Dermis blood vessel endothelial cell (primary cell): ENCODE measurements at regions not wholly inside any gene's neighbourhood (a gene's known extent, or its start where the extent isn't known, plus 50 kb on each side); places are given as distances from the start of the nearest gene placed in this dataset.
"Not testable (repeated sequence)": the region's sequence is repeated elsewhere in the genome, so short reads cannot be mapped to it uniquely, and the experiment has no call there.

ENCODE experiments used
- DNase-seq: peaks from one replicate; pipeline ENCODE4 v3.0.0; 2010

DNA sequence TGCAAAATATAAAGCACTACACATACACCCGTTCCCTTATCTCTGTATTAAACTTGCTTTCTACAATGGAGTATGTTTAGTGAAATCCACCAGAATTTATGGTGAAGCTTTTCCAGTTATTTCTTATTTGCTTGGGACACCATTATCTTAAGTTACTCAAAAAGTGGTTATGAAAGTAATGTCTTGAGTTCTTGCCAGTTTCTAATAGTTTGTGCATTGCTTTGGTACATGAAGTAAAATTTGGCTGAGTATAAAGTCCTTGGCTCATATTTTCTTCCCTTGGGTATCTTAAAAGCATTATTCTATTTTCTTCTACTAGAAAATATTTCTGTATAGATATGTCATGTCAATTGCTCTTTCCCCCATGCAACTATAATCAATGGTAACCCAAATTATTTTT is 85.2 kb downstream of the POLR1F start:
- DNase-seq, result no peak

DNA sequence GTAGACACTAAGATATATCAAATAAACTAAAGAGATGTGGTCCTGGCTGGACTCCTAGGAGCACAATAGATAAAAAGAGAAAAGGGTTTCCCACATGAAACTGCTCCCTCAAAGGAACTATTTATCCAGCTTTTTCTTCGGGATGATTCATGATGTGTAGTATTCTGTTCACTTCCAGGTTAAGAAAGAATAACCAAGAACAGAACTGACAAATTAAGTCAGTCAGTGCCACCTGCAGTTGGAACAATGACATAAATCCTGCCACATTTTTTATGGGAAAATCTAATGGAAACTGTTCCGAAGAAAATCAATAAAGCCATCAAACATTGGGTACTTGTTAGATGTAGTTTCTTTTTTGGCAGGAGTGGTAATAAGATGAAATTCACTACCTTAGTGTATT is 87.1 kb downstream of the POLR1F start:
- DNase-seq, result no peak

DNA sequence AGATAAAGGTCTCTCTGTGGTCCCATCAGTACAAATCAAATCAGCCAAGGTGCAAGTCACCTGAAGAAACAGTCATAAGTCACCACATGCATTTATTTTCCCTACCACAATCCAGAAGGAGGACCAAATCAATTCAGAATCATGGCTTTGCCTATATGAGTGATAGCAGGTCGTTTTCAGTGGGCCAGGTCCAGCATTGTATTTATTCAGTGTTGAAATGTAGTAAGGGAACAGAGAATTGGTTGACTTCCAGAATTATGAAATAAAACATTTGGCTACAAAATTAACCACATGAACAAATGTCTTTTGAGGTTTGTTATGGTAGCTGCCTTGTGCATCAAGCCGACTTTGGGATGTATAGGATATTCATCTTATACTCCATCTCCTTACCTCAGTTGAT is 88.4 kb downstream of the POLR1F start:
- no peak for DNase-seq

GRCh38 chr7:19619122-19619521 is 89.7 kb downstream of the POLR1F start:
- DNase-seq, result no peak

GRCh38 chr7:19617901-19618300 is 90.9 kb downstream of the POLR1F start:
- no peak for DNase-seq

- DNase-seq, result no peak
Measured at GRCh38 chr7:19610194-19610943, 98.5 kb downstream of the POLR1F start.

GRCh38 chr7:19589446-19589845 is 119.4 kb downstream of the POLR1F start:
- no peak for DNase-seq

DNA sequence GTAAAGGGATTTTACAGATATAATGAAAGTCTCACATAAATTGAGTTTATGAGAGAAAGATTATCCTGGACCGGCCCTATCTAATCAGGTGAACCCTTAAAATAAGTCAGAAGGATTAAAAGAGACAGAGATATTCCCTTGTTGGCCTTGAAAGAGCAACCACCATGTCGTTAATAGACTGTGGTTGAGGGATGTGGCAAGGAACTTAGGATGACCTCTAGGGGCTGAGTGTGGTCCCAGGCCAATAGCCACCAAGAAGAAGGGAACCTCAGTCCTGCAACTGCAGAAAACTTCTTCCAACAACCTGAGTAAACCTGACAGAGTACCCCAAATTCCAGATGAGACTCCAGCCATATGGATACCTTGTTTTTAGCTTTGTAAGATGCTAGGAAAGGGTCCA is 121.5 kb downstream of the POLR1F start:
- DNase-seq, result no peak

DNA sequence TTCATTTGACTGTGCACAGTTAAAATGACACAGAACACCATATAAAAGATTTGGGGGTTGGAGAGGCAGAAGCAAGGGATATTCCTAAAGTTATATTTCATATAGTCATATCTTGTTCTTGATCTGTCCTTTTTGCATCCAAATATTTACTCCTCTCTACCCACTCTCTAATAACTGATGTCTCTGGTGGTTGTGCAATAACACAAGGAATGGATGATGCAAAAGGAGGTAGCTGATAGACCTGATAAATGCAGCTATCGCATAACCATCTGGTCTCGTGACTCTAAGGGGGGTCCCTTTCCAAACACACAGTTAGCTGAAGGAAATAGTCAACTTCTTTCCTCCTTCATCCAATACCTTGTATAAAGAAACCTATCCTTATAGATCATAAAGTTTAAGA is 123.1 kb downstream of the POLR1F start:
- no peak for DNase-seq

DNA sequence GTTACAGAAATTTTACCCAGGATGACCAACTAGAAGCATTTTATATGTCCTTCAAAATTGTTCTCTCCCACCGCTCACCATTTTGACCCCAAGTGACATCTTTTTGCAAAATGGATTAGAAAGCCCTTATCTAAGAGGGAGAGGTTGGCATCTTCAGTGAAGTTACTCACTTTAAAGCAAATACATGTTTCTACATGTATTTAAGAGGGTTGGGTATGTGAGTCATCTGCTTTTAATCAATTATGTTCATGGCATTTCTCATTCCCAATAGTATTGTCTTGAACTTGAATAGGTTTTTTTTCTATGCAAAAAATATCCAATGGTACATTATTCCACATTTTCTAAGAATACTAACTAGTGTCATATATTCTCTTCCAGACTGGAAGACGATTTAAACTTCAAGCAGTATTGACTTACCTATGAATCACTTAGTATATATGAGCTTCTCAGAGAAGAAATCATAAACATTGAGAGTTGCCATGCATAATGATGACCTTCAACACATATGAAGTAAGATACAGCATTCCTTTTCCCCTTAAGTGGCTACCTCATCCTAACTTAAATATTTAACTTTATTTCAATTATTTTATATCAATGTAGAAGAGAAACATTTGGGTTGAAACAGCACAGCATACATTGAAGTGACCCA is 132.8 kb downstream of the POLR1F start:
- DNase-seq, result no peak

DNA sequence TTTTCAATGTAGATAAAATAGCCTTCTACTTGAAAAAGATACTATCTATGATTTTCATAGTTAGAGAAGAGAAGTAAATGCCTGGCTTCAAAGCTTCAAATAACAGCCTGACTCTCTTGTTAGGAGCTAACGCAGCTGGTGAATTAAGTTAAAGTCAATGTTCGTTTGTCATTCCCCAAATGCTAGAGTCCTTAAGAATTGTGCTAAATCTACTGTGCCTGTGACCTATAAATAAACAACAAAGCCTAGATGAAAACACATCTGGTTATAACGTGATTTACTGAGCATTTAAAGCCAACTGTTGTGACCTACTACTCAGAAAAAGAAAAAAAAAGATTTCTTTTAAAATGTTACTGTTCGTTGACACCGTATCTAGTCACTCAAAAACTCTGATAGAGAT is 134.7 kb downstream of the POLR1F start:
- DNase-seq, result no peak

- DNase-seq, result no peak
Measured at GRCh38 chr7:19572566-19572965, 136.3 kb downstream of the POLR1F start.

- DNase-seq, result no peak
Measured at GRCh38 chr7:19567011-19567410, 141.8 kb downstream of the POLR1F start.

DNA sequence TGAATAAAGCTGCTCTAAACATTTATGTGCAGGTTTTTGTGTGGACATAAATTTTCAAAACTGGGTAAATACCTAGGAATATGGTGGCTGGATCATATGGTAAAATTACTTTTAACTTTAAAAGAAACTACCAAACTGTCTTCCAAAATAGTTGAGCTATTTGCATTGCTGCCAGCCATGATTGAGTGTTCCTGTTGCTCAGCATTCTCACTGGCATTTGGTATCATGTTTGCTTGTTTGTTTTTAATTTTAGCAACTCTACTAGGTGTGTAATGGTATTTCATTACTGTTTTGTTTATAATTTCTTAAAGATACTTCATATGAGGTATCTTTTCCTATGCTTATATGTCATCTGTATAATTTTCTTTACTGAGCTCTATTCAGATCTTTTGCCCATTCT is 143.2 kb downstream of the POLR1F start:
- no peak for DNase-seq

DNA sequence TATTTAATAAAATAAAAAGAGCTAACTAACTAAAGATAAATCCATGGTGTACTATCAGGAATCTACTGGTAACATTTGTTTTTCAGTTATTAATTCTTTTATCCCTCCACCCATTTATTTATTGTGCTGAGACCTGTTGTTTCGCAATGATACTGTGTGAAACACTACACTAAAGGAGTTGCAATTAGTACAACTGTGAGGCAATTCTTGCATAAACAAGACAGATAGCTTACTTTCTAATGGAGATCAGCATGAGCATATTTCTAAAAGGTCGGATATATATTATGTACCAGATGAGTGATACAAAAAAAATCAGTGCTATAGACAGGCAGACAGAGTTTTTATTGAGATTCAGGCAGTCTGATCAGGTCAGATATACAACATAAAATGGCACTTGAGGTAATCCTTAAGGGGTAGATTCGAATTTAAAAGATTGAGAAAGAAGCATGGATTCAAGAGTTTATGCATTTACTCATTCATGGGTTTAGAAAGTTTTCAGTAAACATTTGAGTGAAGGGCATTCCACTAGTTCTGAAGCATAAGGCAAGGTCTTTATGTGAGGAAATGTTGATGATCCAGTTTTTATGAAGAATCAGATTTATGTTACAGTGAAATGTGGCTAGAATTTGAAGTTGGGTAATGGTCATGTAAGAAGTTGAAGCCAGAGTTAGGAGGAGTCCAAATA is 147.6 kb downstream of the POLR1F start:
- no peak for DNase-seq

DNA sequence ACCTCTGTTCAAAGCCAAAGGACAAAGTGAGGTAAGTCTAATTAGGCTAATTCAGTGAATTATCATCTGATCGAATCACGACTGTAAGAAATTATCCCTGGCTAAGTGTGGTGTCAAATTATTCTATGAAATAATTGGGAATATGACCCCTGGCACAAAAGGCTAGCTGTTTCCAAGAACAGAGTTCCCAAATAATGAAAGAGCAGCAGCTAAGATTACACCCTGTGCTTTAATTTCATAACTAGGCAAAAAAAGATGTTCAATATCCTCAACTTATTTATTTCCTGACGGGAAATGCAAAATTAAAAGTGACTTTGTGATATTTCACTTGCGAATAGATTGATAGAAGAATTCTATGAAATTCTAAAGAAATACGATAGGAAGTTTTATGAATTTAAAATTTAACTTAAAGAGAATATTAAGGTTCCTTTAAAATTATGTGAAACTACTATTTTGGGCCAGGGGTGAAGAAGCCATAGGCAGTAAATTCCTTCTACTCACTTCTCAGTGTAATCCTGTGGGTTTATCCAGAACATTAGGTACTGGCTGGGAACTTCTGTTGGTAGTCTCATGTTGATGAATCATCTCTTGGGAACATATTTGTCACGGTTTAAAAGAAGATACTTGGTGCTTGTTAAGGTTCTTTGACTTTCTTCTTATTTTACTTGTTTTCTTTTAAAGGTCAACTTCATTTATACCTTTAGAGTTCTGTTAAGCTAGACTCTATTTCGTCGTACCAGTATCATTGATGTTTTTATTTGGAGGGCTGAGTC is 148.5 kb downstream of the POLR1F start:
- no peak for DNase-seq

GRCh38 chr7:19558527-19558926 is 150.3 kb downstream of the POLR1F start:
- no peak for DNase-seq

GRCh38 chr7:19557726-19558465 is 150.9 kb downstream of the POLR1F start:
- DNase-seq, result no peak

GRCh38 chr7:19554581-19554980 is 154.3 kb downstream of the POLR1F start:
- DNase-seq, result no peak

GRCh38 chr7:19552576-19552975 is 156.3 kb downstream of the POLR1F start:
- DNase-seq, result no peak

GRCh38 chr7:19549246-19549645 is 159.6 kb downstream of the POLR1F start:
- DNase-seq, result not testable (repeated sequence)

DNA sequence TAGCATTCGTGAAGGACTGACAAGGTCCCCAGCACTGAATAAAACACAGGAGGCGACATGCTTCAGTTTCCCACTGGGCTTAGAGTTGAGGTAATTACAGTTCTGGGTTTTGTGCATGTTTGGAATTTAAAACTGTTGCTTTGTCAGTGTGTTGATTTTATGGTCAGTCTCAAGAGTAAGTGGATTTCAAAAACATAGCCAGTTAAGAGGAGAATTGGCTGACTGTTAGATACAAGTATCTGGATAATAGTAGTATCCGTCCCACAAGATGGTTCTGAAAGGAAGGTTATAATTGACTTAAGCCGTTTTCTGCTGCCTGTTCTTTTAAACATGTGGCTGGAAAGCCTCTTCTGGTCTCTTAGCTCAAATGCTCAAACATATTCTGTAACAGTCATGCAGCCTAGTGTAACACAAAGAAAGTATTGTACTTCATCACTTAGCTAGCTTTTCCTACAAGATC is 170.9 kb downstream of the POLR1F start:
- no peak for DNase-seq
